ENCODE measurements at regions not wholly inside any gene's neighbourhood (a gene's known extent, or its start where the extent isn't known, plus 50 kb on each side); places are given as distances from the start of the nearest gene placed in this dataset.
"Not testable (repeated sequence)": the region's sequence is repeated elsewhere in the genome, so short reads cannot be mapped to it uniquely, and the experiment has no call there.

GRCh38 chr1:14429577-14429976 lies 168.9 kb upstream of the KAZN start:
- H3K27ac ChIP-seq (ENCODE audit: low read depth, low read length), result no peak overlapping the region
- no peaks in the 10 kb centered on the region for H3K36me3 ChIP-seq (ENCODE audit: low read length)
- no peaks in the 10 kb centered on the region for H3F3A ChIP-seq (ENCODE audit: insufficient read depth)
- TF ChIP-seq EZH2phosphoT487 (conservative IDR thresholded peaks at IDR 0.05; ENCODE audit: low read length) (no peak), CTCF (IDR thresholded peaks at IDR 0.05; ENCODE audit: insufficient read depth, low read length, poor library complexity, severe bottlenecking) (no peak)
- no peaks in the 10 kb centered on the region for H3K9me2 ChIP-seq (replicated peaks; ENCODE audit: insufficient read depth, low read length)
- H2AFZ ChIP-seq (ENCODE audit: low read depth, low read length, severe bottlenecking), result no peak overlapping the region
- H3K4me2 ChIP-seq (ENCODE audit: low read depth, low read length, poor library complexity, severe bottlenecking), result no peak overlapping the region
- H4K20me1 ChIP-seq (ENCODE audit: low read depth, low read length), result no peaks in the 10 kb centered on the region
- no peak overlapping the region for H3K4me3 ChIP-seq (ENCODE audit: insufficient read depth, low read length, poor library complexity, severe bottlenecking)
- no peaks in the 10 kb centered on the region for H3K79me2 ChIP-seq (ENCODE audit: insufficient read depth, low read length)
- H3K27me3 ChIP-seq (ENCODE audit: low read length), result no peaks in the 10 kb centered on the region
- H3K9me3 ChIP-seq (ENCODE audit: insufficient read depth, low read length), result no peaks in the 10 kb centered on the region
- no peak overlapping the region for H3K9ac ChIP-seq (ENCODE audit: low read length)

- H3K4me3 ChIP-seq (ENCODE audit: insufficient read depth, low read length, poor library complexity, severe bottlenecking); H3F3A ChIP-seq (ENCODE audit: insufficient read depth); H3K27me3 ChIP-seq (ENCODE audit: low read length); H4K20me1 ChIP-seq (ENCODE audit: low read depth, low read length); H3K79me2 ChIP-seq (ENCODE audit: insufficient read depth, low read length); H3K36me3 ChIP-seq (ENCODE audit: low read length); H3K9me2 ChIP-seq (replicated peaks; ENCODE audit: insufficient read depth, low read length); H3K9ac ChIP-seq (ENCODE audit: low read length); H2AFZ ChIP-seq (ENCODE audit: low read depth, low read length, severe bottlenecking); H3K4me2 ChIP-seq (ENCODE audit: low read depth, low read length, poor library complexity, severe bottlenecking); H3K27ac ChIP-seq (ENCODE audit: low read depth, low read length); H3K9me3 ChIP-seq (ENCODE audit: insufficient read depth, low read length): not testable (repeated sequence)
These were observed 165.8 kb upstream of the KAZN start for GRCh38 chr1:14432728-14433127.

GRCh38 chr1:14435368-14436023 lies 163.0 kb upstream of the KAZN start:
- H3K9ac ChIP-seq (ENCODE audit: low read length), result no peak overlapping the region

More at GRCh38 chr1:14435368-14436023, 163.0 kb upstream of the KAZN start:
- no peaks in the 10 kb centered on the region for H3F3A ChIP-seq (ENCODE audit: insufficient read depth)
- H3K27ac ChIP-seq (ENCODE audit: low read depth, low read length), result no peak overlapping the region
- no peaks in the 10 kb centered on the region for H3K79me2 ChIP-seq (ENCODE audit: insufficient read depth, low read length)
- no peak overlapping the region for H2AFZ ChIP-seq (ENCODE audit: low read depth, low read length, severe bottlenecking)
- no peak overlapping the region for H3K4me3 ChIP-seq (ENCODE audit: insufficient read depth, low read length, poor library complexity, severe bottlenecking)
- H3K9me3 ChIP-seq (ENCODE audit: insufficient read depth, low read length), result no peaks in the 10 kb centered on the region
- H3K4me2 ChIP-seq (ENCODE audit: low read depth, low read length, poor library complexity, severe bottlenecking), result no peak overlapping the region
- no peaks in the 10 kb centered on the region for H3K9me2 ChIP-seq (replicated peaks; ENCODE audit: insufficient read depth, low read length)
- H3K36me3 ChIP-seq (ENCODE audit: low read length), result no peaks in the 10 kb centered on the region
- H3K27me3 ChIP-seq (ENCODE audit: low read length), result no peaks in the 10 kb centered on the region
- TF ChIP-seq CTCF (IDR thresholded peaks at IDR 0.05; ENCODE audit: insufficient read depth, low read length, poor library complexity, severe bottlenecking), result no peak
- no peak for TF ChIP-seq EZH2phosphoT487 (conservative IDR thresholded peaks at IDR 0.05; ENCODE audit: low read length)
- no peaks in the 10 kb centered on the region for H4K20me1 ChIP-seq (ENCODE audit: low read depth, low read length)

All from SU-DHL-6 (cell line).